A673 (cell line): ENCODE measurements at regions not wholly inside any gene's neighbourhood (a gene's known extent, or its start where the extent isn't known, plus 50 kb on each side); places are given as distances from the start of the nearest gene placed in this dataset.

Source experiments
- BruUV-seq: library from RNA; stranded (reverse); fragments of 400-500 nt; replicated peaks from 2 replicates; lab custom pipeline; 2021; lab: Mats Ljungman, UMichigan
- CTCF ChIA-PET: fragments of 300-600 bp; sonication (Branson Sonifier 250); formaldehyde crosslinking; loops from one replicate; lab custom pipeline; 2022; ENCODE audit warnings: antibody characterized with exemption; lab: Charles Lee
- POLR2A ChIA-PET: fragments of 300-600 bp; sonication (Branson Sonifier 250); formaldehyde crosslinking; loops from one replicate; lab custom pipeline; 2022; ENCODE audit warnings: antibody characterized with exemption; ENCODE audit not compliant: low non-redundant PET; lab: Charles Lee
- DNase-seq: peaks from one replicate; pipeline ENCODE4 v3.0.0-alpha.2; 2015; ENCODE audit warnings: low spot score
- H3K27ac ChIP-seq: fragments of 200-600 bp; sonication (generic); 2 replicates; pipeline ENCODE4 v1.5.1; 2016; ENCODE audit warnings: mixed run types, low read depth, mild to moderate bottlenecking, mixed read lengths, antibody characterized with exemption, low read length; ENCODE audit not compliant: poor library complexity, severe bottlenecking
- H3K27me3 ChIP-seq: fragments of 200-600 bp; sonication (generic); replicated peaks from 2 replicates; pipeline ENCODE4 v1.6.1; 2017; ENCODE audit warnings: mixed run types, low read depth, mild to moderate bottlenecking, mixed read lengths, antibody characterized with exemption, low read length; ENCODE audit not compliant: insufficient read depth, poor library complexity
- H3K36me3 ChIP-seq: fragments of 200-600 bp; sonication (generic); 2 replicates; pipeline ENCODE4 v1.6.1; 2016; ENCODE audit warnings: mixed run types, mild to moderate bottlenecking, mixed read lengths, antibody characterized with exemption, low read length; ENCODE audit not compliant: insufficient read depth, poor library complexity, severe bottlenecking
- H3K4me1 ChIP-seq: fragments of 200-600 bp; sonication (generic); 2 replicates; pipeline ENCODE4 v1.6.1; 2017; ENCODE audit warnings: mixed run types, mild to moderate bottlenecking, mixed read lengths, antibody characterized with exemption, low read length; ENCODE audit not compliant: insufficient read depth, poor library complexity, severe bottlenecking
- H3K4me3 ChIP-seq: fragments of 200-600 bp; sonication (generic); 2 replicates; pipeline ENCODE4 v1.5.1; 2016; ENCODE audit warnings: low read depth, mixed run types, mild to moderate bottlenecking, mixed read lengths, low read length; ENCODE audit not compliant: poor library complexity, severe bottlenecking
- H3K9me3 ChIP-seq: fragments of 200-600 bp; sonication (generic); 2 replicates; pipeline ENCODE4 v1.6.1; 2016; ENCODE audit warnings: mixed run types, low read depth, mild to moderate bottlenecking, mixed read lengths, antibody characterized with exemption, low read length; ENCODE audit not compliant: poor library complexity, severe bottlenecking
- CTCF ChIP-seq: fragments of 300-800, 200-600 bp; sonication (generic); conservative IDR thresholded peaks from 2 replicates; pipeline ENCODE4 v1.5.1; 2017; ENCODE audit warnings: low read depth, mild to moderate bottlenecking, antibody characterized with exemption, low read length, moderate library complexity, mixed read lengths
- EZH2 ChIP-seq: fragments of 200-600 bp; sonication (generic); IDR thresholded peaks from 2 replicates; pipeline ENCODE4 v1.6.1; 2017; ENCODE audit warnings: borderline replicate concordance, low read depth, mild to moderate bottlenecking, mixed read lengths, antibody characterized with exemption, low read length; ENCODE audit not compliant: poor library complexity, severe bottlenecking
- intact Hi-C: fragments of 100-400 bp; cut with micrococcal nuclease; formaldehyde crosslinking; loops from one replicate; pipeline ENCODE4 v1.10.0; 2022; ENCODE audit not compliant: unreplicated experiment

GRCh38 chr15:66879531-66880368, 177.7 kb downstream of the SMAD6 start:
- Histone ChIP-seq H3K27ac (no peak overlapping the region), H3K4me1 (peaks cover 7% of the 10 kb centered on the region), H3K9me3 (no peaks in the 10 kb centered on the region), H3K36me3 (no peaks in the 10 kb centered on the region), H3K27me3 (no peaks in the 10 kb centered on the region), H3K4me3 (no peak overlapping the region)
- intact Hi-C loops: no loop called here
- POLR2A ChIA-PET: no interaction called here
- DNase-seq: no peak
- BruUV-seq: no TSS peak
- CTCF ChIA-PET: no interaction called here
- TF ChIP-seq EZH2: no peak
- no peak for TF ChIP-seq CTCF

DNA sequence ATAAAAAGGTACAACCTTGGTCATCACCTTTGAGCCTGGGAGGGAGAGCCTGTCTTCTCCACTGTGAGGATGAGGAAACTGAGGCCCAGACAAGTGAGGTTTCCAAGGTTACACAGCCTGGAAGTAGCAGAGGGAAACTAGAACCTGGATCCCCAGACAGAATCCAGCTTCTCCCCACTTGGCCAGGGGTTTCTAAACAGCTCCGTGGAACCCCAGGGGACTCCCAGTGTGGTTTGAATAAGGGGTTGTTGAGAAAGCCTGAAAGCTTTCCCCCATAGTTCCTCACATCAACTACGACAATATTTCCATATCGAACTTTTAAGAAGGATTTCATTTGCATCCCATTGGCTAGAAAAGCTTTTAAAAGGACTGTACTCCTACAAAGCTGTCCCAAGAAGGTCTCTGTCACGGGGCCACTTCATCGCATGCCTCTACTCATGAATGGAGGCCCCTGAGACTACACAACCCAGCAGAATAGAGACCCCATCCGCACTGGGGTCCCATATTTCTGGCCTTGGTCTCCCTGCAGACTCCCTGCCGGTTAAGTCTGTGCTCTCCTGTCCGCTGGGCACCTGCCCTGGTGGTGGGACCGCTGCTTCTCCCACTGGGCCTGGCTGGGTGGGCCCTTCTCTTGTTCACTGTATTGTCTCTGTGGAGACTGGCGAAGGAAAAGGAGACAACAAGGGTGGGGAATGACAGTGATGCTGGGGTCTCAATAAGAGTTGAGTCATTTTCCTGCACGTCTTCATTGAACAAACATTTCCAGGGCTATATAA, 178.5 kb downstream of the SMAD6 start:
- ChIA-PET POLR2A (no interaction called here), CTCF (interaction anchor here (0.6 kb wide), 1 partner anchor 26 kb away, joined by 3 read pairs; no protein-coding TSS in a partner anchor)
- H3K27me3 ChIP-seq: no peaks in the 10 kb centered on the region
- H3K4me1 ChIP-seq: peaks cover 7% of the 10 kb centered on the region
- no peak overlapping the region for H3K27ac ChIP-seq
- H3K9me3 ChIP-seq: no peaks in the 10 kb centered on the region
- no peak for TF ChIP-seq CTCF
- TF ChIP-seq EZH2: no peak
- H3K4me3 ChIP-seq: no peak overlapping the region
- intact Hi-C loops: no loop called here
- DNase-seq: no peak
- no TSS peak for BruUV-seq
- H3K36me3 ChIP-seq: no peaks in the 10 kb centered on the region

GRCh38 chr15:66881173-66881905, 179.3 kb downstream of the SMAD6 start:
- CTCF ChIA-PET: interaction anchor here (0.5 to 0.6 kb wide), 2 partner anchors 26 to 28 kb away, joined by 3 read pairs; no protein-coding TSS in a partner anchor
- intact Hi-C loops: no loop called here
- no TSS peak for BruUV-seq
- no peaks in the 10 kb centered on the region for H3K36me3 ChIP-seq
- no peak overlapping the region for H3K4me3 ChIP-seq
- TF ChIP-seq EZH2: no peak
- TF ChIP-seq CTCF: no peak
- no peak for DNase-seq
- POLR2A ChIA-PET: no interaction called here
- H3K4me1 ChIP-seq: peaks cover 7% of the 10 kb centered on the region
- no peaks in the 10 kb centered on the region for H3K27me3 ChIP-seq
- no peak overlapping the region for H3K27ac ChIP-seq
- H3K9me3 ChIP-seq: no peaks in the 10 kb centered on the region
